Tibial nerve (tissue), 4 donors: ENCODE measurements at regions not wholly inside any gene's neighbourhood (a gene's known extent, or its start where the extent isn't known, plus 50 kb on each side); places are given as distances from the start of the nearest gene placed in this dataset.

Source experiments
- EP300 ChIP-seq, 2 donors: sonication (generic); formaldehyde crosslinking; IDR thresholded peaks; one replicate each; pipeline ENCODE4 v1.6.1; 2017; ENCODE audit warnings: antibody characterized with exemption in 2 of 2, mild to moderate bottlenecking in 1 of 2
- POLR2A ChIP-seq, 2 donors: fragments of 450-650 bp; IDR thresholded peaks; one replicate each; pipeline ENCODE4 v1.6.1; 2017; ENCODE audit warnings: antibody characterized with exemption in 2 of 2, mild to moderate bottlenecking in 2 of 2, moderate library complexity in 2 of 2
- TF ChIP-seq, protein P1 (sequence below), 5 experiments: fragments of 200-600 bp in 3 of 5; fragments of 450-650 bp in 2 of 5; sonication (generic) in 3 of 5; IDR thresholded peaks; one replicate each; pipeline ENCODE4 v1.5.1; 2016 to 2019; ENCODE audit warnings: antibody characterized with exemption in 5 of 5, mild to moderate bottlenecking in 3 of 5, moderate library complexity in 2 of 5

DNA sequence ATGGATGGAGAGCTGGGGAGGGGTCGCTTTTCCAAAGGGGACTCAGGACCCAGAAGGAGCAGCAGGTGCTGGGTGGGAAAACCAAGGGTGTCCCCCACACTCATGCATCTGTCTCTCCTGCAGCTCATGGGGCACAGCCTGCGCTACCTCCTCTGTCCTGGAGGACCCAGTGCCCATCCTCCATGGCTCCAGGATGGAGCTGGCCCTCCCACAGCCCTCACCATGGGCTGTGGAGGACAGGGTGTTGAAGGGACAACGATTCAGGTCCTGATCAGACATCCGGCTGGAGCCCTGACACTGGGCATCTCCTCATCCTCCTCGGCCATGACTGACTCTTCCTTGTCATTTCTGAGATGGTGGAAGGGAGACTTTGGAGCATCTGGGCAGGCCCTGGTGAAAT, 97.9 kb upstream of the SULF2 start:
- TF ChIP-seq POLR2A (IDR thresholded peaks at IDR 0.05) = no peak
- TF ChIP-seq, protein P1, sequence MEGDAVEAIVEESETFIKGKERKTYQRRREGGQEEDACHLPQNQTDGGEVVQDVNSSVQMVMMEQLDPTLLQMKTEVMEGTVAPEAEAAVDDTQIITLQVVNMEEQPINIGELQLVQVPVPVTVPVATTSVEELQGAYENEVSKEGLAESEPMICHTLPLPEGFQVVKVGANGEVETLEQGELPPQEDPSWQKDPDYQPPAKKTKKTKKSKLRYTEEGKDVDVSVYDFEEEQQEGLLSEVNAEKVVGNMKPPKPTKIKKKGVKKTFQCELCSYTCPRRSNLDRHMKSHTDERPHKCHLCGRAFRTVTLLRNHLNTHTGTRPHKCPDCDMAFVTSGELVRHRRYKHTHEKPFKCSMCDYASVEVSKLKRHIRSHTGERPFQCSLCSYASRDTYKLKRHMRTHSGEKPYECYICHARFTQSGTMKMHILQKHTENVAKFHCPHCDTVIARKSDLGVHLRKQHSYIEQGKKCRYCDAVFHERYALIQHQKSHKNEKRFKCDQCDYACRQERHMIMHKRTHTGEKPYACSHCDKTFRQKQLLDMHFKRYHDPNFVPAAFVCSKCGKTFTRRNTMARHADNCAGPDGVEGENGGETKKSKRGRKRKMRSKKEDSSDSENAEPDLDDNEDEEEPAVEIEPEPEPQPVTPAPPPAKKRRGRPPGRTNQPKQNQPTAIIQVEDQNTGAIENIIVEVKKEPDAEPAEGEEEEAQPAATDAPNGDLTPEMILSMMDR (IDR thresholded peaks at IDR 0.05) = no peak
- no peak for TF ChIP-seq EP300 (IDR thresholded peaks at IDR 0.05)
